Fibroblast of mammary gland (primary cell): ENCODE measurements at regions not wholly inside any gene's neighbourhood (a gene's known extent, or its start where the extent isn't known, plus 50 kb on each side); places are given as distances from the start of the nearest gene placed in this dataset.
"Not testable (repeated sequence)": the region's sequence is repeated elsewhere in the genome, so short reads cannot be mapped to it uniquely, and the experiment has no call there.

Source experiments
- DNase-seq: peaks from one replicate; pipeline ENCODE4 v3.0.0-alpha.2; 2010; ENCODE audit warnings: low read depth
- H3K4me3 ChIP-seq: 2 replicates; pipeline ENCODE4 v1.5.1; 2011; ENCODE audit warnings: low read depth, mild to moderate bottlenecking, low read length, moderate library complexity; ENCODE audit not compliant: control insufficient read depth

DNA sequence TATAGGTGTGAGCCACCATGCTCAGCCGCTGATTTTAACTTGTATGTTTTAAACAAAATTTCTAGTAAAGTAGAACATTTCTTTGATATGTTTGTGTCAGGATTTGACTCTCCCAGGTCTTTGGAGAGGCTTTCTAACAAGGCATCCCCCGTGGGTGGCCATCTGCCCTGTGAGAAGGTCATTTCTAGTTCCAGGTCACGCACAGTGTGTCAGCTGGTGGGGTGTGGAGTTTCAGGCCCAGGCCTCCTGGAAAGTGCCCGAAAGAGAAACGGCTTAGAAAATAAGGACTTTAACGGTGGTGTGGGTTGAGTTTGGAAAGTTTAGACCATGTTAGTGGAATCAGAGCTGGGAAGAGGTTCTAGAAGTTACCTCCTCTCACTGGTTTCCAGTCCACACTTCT lies 61.0 kb downstream of the SPDYE17 start:
- not testable (repeated sequence) for H3K4me3 ChIP-seq, DNase-seq

GRCh38 chr7:76969892-76970291 lies 62.3 kb downstream of the SPDYE17 start:
- DNase-seq, result not testable (repeated sequence)

DNA sequence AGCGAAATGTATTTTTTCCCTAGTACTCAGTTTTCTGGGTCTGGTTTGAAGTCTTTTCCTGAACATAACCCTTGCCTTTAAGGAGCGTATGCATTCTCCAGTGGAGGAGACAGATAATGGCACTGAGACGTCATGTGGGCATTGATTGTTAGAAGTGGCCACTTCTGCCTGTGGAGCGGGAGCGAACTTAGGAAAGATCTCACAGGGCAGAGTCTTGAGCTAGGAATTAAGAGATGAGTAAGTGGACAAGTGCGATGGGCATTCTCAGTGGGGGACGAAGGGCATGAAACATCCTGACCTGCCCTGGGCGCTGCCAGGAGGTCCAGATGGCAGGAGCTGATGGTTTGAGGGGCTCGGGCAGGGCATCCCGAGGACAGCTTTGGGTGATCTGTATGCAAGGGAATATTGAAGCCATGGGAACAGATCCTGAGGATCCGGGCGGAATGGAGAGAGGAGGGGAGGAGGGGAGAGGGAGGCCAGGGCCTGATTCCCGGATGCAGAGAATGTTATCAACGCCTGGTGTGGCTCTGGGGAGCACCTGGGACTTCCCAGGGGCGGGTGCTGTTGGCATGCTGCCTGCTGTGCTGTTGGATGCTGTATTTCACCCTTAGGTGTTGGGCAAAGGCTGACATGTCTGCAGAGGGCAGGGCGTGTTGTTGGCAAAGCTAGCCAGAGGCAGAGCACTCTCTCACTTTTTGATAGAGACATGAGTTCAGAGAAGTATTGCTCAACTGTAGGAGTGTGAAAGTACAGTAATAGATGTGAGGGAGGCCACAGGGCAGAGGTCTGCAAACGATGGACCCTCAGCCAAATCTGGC lies 66.2 kb downstream of the SPDYE17 start:
- DNase-seq, H3K4me3 ChIP-seq: not testable (repeated sequence)

More at GRCh38 chr7:76969892-76970291, 62.3 kb downstream of the SPDYE17 start:
- H3K4me3 ChIP-seq, result not testable (repeated sequence)

GRCh38 chr7:76964050-76964449 lies 68.1 kb downstream of the SPDYE17 start:
- DNase-seq, H3K4me3 ChIP-seq: not testable (repeated sequence)

- H3K4me3 ChIP-seq, DNase-seq: not testable (repeated sequence)
These were observed 69.1 kb downstream of the SPDYE17 start for GRCh38 chr7:76963061-76963460.

GRCh38 chr7:76960400-76960986 lies 71.7 kb downstream of the SPDYE17 start:
- H3K4me3 ChIP-seq, DNase-seq: not testable (repeated sequence)

DNA sequence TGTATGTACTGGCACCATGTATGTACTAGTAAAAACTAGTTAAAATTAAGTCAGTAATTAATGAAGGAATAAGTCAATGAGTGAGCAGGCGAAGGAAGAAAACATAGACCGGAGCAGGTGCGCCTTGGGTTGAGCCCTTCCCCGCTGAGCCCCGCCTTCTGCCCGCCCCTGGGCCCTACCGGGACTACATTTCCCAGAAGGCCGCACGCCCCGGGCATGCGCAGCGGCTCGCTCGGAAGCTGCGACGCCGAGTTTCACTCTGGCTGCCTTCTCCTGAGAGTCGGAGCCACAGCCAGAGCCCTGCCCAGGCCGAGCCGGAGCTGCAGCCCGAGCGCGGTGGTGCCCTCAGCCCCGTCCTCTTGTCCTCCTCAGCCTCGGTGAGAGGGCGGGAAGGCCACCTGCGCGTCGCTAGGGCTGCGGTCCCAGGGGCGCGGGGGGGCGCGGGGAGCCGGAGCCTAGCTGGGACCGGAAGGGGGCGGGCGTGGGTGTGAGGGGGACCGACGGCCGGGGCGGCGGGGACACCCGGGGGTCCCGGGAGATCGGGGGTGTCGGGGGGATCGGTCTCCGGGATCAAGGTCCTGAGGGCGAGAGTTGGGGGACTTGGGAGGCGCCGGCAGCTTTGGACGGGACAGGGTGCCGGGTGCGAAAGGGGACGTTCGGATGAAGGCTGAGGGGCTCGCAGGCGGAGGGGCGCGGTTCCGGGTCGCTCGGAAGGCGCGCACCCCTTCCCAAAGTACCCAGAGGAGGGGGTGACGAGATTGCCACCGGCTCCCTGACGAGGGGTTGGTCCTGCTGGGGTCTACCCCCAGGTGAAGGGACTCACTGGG lies 72.4 kb downstream of the SPDYE17 start:
- not testable (repeated sequence) for DNase-seq, H3K4me3 ChIP-seq

GRCh38 chr7:76956531-76956930 lies 75.6 kb downstream of the SPDYE17 start:
- not testable (repeated sequence) for DNase-seq, H3K4me3 ChIP-seq

DNA sequence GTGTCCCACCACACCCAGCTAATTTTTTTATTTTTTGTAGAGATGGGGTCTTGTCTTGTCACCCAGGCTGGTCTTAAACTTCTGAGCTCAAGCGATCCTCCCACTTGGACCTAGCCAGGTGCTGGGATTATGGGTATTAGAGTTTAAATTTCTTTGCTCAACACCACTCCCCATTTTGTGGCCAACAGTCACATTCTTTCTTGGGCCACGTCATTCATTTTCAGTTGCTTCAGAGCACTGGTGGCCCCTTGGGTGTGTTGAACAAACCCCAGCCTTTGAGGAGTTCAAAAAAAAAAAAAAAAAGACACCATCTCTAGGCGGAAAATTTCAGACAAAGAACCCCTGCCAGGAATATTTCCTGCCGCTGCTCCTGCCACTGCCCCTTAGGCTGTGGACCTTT lies 77.0 kb downstream of the SPDYE17 start:
- H3K4me3 ChIP-seq, DNase-seq: not testable (repeated sequence)

- not testable (repeated sequence) for DNase-seq, H3K4me3 ChIP-seq
These were observed 87.6 kb downstream of the SPDYE17 start for GRCh38 chr7:76944603-76945002.

DNA sequence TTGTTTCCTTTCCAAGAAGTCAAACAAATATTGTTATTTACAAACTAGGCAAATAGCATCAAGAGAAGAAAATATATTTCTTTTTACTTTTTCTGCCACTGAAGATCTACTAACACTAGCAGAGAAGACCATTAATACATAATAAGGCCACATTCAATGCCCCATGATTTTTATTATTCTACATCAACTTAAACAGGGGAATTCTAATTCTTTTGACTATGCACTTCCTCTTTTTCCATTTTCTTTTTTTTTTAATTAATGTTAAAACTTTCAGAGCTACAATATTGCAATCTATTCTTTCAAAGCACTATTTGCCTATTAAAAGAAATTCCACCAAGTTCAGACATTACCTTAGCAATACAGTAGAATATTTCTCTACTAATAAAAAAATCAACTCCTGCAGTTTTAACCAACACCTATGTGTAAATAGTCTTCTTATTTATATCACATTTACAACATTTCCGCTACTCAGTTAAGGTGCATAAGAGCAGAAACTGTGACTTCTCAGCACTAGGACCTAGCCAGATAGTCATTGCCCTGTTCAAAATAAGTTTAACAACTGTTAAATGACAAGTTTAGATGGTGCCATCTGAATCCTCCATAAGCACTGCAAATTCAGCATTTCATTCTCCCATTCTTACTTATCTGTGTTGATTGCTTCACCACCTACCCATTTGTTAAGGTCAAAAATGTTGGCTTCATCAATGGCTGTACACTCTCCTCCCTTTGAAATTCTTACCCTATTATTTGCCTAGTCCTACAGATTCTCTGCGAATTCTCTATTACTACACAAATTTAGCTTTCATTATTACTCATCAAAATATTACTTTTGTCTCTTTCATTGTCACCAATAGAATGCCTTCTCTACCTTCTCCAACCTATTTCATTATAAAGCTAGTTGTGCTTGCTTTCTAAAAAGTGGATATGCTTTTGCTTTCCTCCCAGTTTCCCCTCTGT lies 90.1 kb downstream of the SPDYE17 start:
- DNase-seq, H3K4me3 ChIP-seq: not testable (repeated sequence)

GRCh38 chr7:76937781-76938180 lies 94.4 kb downstream of the SPDYE17 start:
- not testable (repeated sequence) for DNase-seq, H3K4me3 ChIP-seq

- DNase-seq, H3K4me3 ChIP-seq: not testable (repeated sequence)
These were observed 94.8 kb downstream of the SPDYE17 start for GRCh38 chr7:76937330-76937729.

- DNase-seq, H3K4me3 ChIP-seq: not testable (repeated sequence)
These were observed 95.8 kb downstream of the SPDYE17 start for GRCh38 chr7:76936346-76936745.

GRCh38 chr7:76934711-76935110 lies 97.5 kb downstream of the SPDYE17 start:
- DNase-seq, result not testable (repeated sequence)

GRCh38 chr7:76932957-76933356 lies 99.2 kb downstream of the SPDYE17 start:
- DNase-seq, H3K4me3 ChIP-seq: not testable (repeated sequence)

More at GRCh38 chr7:76934711-76935110, 97.5 kb downstream of the SPDYE17 start:
- H3K4me3 ChIP-seq, result not testable (repeated sequence)

- not testable (repeated sequence) for DNase-seq, H3K4me3 ChIP-seq
These were observed 100.7 kb downstream of the SPDYE17 start for GRCh38 chr7:76931441-76931840.

DNA sequence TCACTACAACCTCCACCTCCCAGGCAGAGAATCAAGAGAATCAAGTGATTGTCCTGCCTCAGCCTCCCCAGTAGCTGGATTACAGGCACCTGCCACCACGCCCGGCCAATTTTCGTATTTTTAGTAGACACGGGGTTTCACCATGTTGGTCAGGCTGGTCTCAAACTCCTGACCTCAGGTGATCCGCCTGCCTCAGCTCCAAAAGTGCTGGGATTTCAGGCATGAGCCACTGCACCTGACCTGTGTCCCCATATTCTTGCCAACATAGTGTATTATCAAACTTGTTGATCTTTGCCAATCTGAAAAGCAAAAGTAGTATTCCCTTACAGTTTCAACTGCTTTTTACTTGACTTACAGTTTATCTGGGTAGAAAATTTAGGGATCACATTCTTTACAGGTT lies 101.7 kb downstream of the SPDYE17 start:
- not testable (repeated sequence) for DNase-seq, H3K4me3 ChIP-seq
